Thyroid gland (tissue), 4 donors: ENCODE measurements at regions not wholly inside any gene's neighbourhood (a gene's known extent, or its start where the extent isn't known, plus 50 kb on each side); places are given as distances from the start of the nearest gene placed in this dataset.

Source experiments
- POLR2A ChIP-seq, 2 donors: fragments of 450-650 bp; IDR thresholded peaks; one replicate each; pipeline ENCODE4 v1.6.1; 2017; ENCODE audit warnings: antibody characterized with exemption in 2 of 2, mild to moderate bottlenecking in 2 of 2, moderate library complexity in 1 of 2
- TF ChIP-seq, protein P1 (sequence below), 6 experiments: fragments of 200-600 bp in 3 of 6; fragments of 450-650 bp in 3 of 6; sonication (generic) in 3 of 6; IDR thresholded peaks; one replicate each; pipeline ENCODE4 v1.5.1; 2016 to 2019; ENCODE audit warnings: antibody characterized with exemption in 6 of 6, mild to moderate bottlenecking in 2 of 6, inconsistent platforms in 1 of 6, moderate library complexity in 1 of 6

DNA sequence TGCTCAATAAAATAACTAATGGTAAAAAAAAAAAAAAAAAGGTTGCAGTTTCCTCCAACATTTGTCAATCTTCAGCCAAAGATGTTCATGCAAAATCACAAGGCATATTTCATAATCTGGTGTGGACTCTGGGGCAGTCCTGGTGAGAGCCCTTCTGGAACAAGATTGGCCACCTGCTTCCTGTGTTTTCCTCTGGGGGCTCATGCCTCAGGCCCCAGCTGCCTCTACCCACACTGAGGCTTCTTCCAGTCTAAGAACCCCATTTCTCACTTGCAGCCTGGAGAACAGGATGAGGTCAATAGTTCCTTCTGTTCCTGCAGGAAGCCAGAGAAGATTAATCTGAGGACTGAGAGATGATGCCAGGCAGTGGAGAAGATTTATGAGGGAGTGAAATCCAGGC, 492.6 kb upstream of the BRINP1 start:
- TF ChIP-seq, protein P1, sequence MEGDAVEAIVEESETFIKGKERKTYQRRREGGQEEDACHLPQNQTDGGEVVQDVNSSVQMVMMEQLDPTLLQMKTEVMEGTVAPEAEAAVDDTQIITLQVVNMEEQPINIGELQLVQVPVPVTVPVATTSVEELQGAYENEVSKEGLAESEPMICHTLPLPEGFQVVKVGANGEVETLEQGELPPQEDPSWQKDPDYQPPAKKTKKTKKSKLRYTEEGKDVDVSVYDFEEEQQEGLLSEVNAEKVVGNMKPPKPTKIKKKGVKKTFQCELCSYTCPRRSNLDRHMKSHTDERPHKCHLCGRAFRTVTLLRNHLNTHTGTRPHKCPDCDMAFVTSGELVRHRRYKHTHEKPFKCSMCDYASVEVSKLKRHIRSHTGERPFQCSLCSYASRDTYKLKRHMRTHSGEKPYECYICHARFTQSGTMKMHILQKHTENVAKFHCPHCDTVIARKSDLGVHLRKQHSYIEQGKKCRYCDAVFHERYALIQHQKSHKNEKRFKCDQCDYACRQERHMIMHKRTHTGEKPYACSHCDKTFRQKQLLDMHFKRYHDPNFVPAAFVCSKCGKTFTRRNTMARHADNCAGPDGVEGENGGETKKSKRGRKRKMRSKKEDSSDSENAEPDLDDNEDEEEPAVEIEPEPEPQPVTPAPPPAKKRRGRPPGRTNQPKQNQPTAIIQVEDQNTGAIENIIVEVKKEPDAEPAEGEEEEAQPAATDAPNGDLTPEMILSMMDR (IDR thresholded peaks at IDR 0.05), result no peak
- TF ChIP-seq POLR2A (IDR thresholded peaks at IDR 0.05), result no peak
